ENCODE measurements at regions not wholly inside any gene's neighbourhood (a gene's known extent, or its start where the extent isn't known, plus 50 kb on each side); places are given as distances from the start of the nearest gene placed in this dataset.

- DNase-seq = no peak
Observed at GRCh38 chr6:147621263-147621662, 112.8 kb downstream of the SAMD5 start.

GRCh38 chr6:147621961-147622360 lies 113.5 kb downstream of the SAMD5 start:
- no peak for DNase-seq

GRCh38 chr6:147624946-147625515 lies 116.5 kb downstream of the SAMD5 start:
- DNase-seq = no peak

- DNase-seq = no peak
Observed at GRCh38 chr6:147625946-147626345, 117.5 kb downstream of the SAMD5 start.

- no peak for DNase-seq
Observed at GRCh38 chr6:147627411-147627810, 118.9 kb downstream of the SAMD5 start.

- DNase-seq = no peak
Observed at GRCh38 chr6:147633191-147633590, 124.7 kb downstream of the SAMD5 start.

GRCh38 chr6:147637620-147638195 lies 129.2 kb downstream of the SAMD5 start:
- no peak for DNase-seq

GRCh38 chr6:147639279-147639678 lies 130.8 kb downstream of the SAMD5 start:
- no peak for DNase-seq

- no peak for DNase-seq
Observed at GRCh38 chr6:147640606-147641005, 132.1 kb downstream of the SAMD5 start.

GRCh38 chr6:147641511-147641910 lies 133.0 kb downstream of the SAMD5 start:
- no peak for DNase-seq

- no peak for DNase-seq
Observed at GRCh38 chr6:147642458-147642857, 134.0 kb downstream of the SAMD5 start.

GRCh38 chr6:147643341-147644200 lies 135.1 kb downstream of the SAMD5 start:
- DNase-seq = no peak

- DNase-seq = no peak
Observed at GRCh38 chr6:147648916-147649315, 140.4 kb downstream of the SAMD5 start.

- no peak for DNase-seq
Observed at GRCh38 chr6:147651249-147652063, 143.0 kb downstream of the SAMD5 start.

GRCh38 chr6:147653631-147654030 lies 145.1 kb downstream of the SAMD5 start:
- no peak for DNase-seq

- DNase-seq = no peak
Observed at GRCh38 chr6:147654103-147654845, 145.8 kb downstream of the SAMD5 start.

GRCh38 chr6:147660334-147661311 lies 152.1 kb downstream of the SAMD5 start:
- DNase-seq = no peak

- DNase-seq = no peak
Observed at GRCh38 chr6:147662646-147663045, 154.2 kb downstream of the SAMD5 start.

- no peak for DNase-seq
Observed at GRCh38 chr6:147664092-147664491, 155.6 kb downstream of the SAMD5 start.

- DNase-seq = no peak
Observed at GRCh38 chr6:147666255-147666654, 157.8 kb downstream of the SAMD5 start.

GRCh38 chr6:147667082-147667481 lies 158.6 kb downstream of the SAMD5 start:
- no peak for DNase-seq

All from NCI-H2029 treated with DMSO at 0.1 percent for 48 hours (cell line).